H9 (cell line): ENCODE measurements at regions not wholly inside any gene's neighbourhood (a gene's known extent, or its start where the extent isn't known, plus 50 kb on each side); places are given as distances from the start of the nearest gene placed in this dataset.

Experiments used
- DNase-seq: peaks from one replicate; pipeline ENCODE4 v3.0.0-alpha.2; 2017
- H2AFZ ChIP-seq: one replicate; pipeline ENCODE4 v1.6.1; 2013; ENCODE audit warnings: mild to moderate bottlenecking, low read length, control low read depth, moderate library complexity
- H2AK5ac ChIP-seq: 2 replicates; pipeline ENCODE4 v1.6.1; 2013; ENCODE audit warnings: low read length, control low read depth, mixed read lengths; ENCODE audit not compliant: insufficient read length
- H2BK120ac ChIP-seq: one replicate; pipeline ENCODE4 v1.6.1; 2013; ENCODE audit warnings: low read depth, mild to moderate bottlenecking, low read length, control low read depth, inconsistent platforms; ENCODE audit not compliant: poor library complexity, severe bottlenecking
- H2BK12ac ChIP-seq: 2 replicates; pipeline ENCODE4 v1.6.1; 2013; ENCODE audit warnings: low read length, control low read depth, mixed read lengths, low read depth; ENCODE audit not compliant: insufficient read length
- H2BK15ac ChIP-seq: 2 replicates; pipeline ENCODE4 v1.6.1; 2013; ENCODE audit warnings: low read depth, low read length, control low read depth
- H2BK20ac ChIP-seq: one replicate; pipeline ENCODE4 v1.6.1; 2013; ENCODE audit warnings: low read depth, mild to moderate bottlenecking, low read length, control low read depth, inconsistent platforms; ENCODE audit not compliant: poor library complexity, severe bottlenecking
- H2BK5ac ChIP-seq: 2 replicates; pipeline ENCODE4 v1.6.1; 2013; ENCODE audit warnings: low read length, control low read depth, mixed read lengths; ENCODE audit not compliant: insufficient read length
- H3K14ac ChIP-seq: 2 replicates; pipeline ENCODE4 v1.6.1; 2013; ENCODE audit warnings: low read length, control low read depth; ENCODE audit not compliant: insufficient read depth
- H3K18ac ChIP-seq: 2 replicates; pipeline ENCODE4 v1.6.1; 2013; ENCODE audit warnings: low read depth, mild to moderate bottlenecking, mixed read lengths, low read length, control low read depth; ENCODE audit not compliant: insufficient read length
- H3K23ac ChIP-seq: 2 replicates; pipeline ENCODE4 v1.6.1; 2013; ENCODE audit warnings: low read length, control low read depth, mixed read lengths, low read depth; ENCODE audit not compliant: insufficient read length
- H3K23me2 ChIP-seq: 2 replicates; pipeline ENCODE4 v1.6.1; 2013; ENCODE audit warnings: low read depth, mild to moderate bottlenecking, mixed read lengths, low read length, control low read depth; ENCODE audit not compliant: insufficient read length, poor library complexity, severe bottlenecking
- H3K27ac ChIP-seq: 2 replicates; pipeline ENCODE4 v1.5.1; 2013; ENCODE audit warnings: low read length, control low read depth, mixed read lengths, low read depth; ENCODE audit not compliant: insufficient read length
- H3K27me3 ChIP-seq: 2 replicates; pipeline ENCODE4 v1.6.1; 2013; ENCODE audit warnings: low read length, control low read depth, inconsistent platforms; ENCODE audit not compliant: insufficient read depth
- H3K4ac ChIP-seq: 2 replicates; pipeline ENCODE4 v1.6.1; 2013; ENCODE audit warnings: low read depth, mild to moderate bottlenecking, control low read depth, inconsistent platforms, low read length, moderate library complexity
- H3K4me1 ChIP-seq: 2 replicates; pipeline ENCODE4 v1.6.1; 2013; ENCODE audit warnings: low read length, control low read depth, inconsistent platforms; ENCODE audit not compliant: insufficient read depth
- H3K4me2 ChIP-seq: 2 replicates; pipeline ENCODE4 v1.6.1; 2013; ENCODE audit warnings: low read length, control low read depth, mixed read lengths; ENCODE audit not compliant: insufficient read length, insufficient read depth
- H3K56ac ChIP-seq: 2 replicates; pipeline ENCODE4 v1.6.1; 2013; ENCODE audit warnings: low read depth, mild to moderate bottlenecking, mixed read lengths, low read length, control low read depth; ENCODE audit not compliant: insufficient read length
- H3K79me1 ChIP-seq: 2 replicates; pipeline ENCODE4 v1.6.1; 2013; ENCODE audit warnings: low read depth, mild to moderate bottlenecking, moderate library complexity, low read length, control low read depth, inconsistent platforms; ENCODE audit not compliant: insufficient read depth, poor library complexity, severe bottlenecking
- H3K79me2 ChIP-seq: 2 replicates; pipeline ENCODE4 v1.6.1; 2013; ENCODE audit warnings: low read length, control low read depth, inconsistent platforms; ENCODE audit not compliant: insufficient read depth
- H3K9ac ChIP-seq: 2 replicates; pipeline ENCODE4 v1.6.1; 2013; ENCODE audit warnings: low read length, control low read depth, mixed read lengths; ENCODE audit not compliant: insufficient read length; ENCODE audit errors: extremely low read depth
- H3K9me3 ChIP-seq: one replicate; pipeline ENCODE4 v1.6.1; 2013; ENCODE audit warnings: low read depth, low read length, inconsistent platforms; ENCODE audit not compliant: control insufficient read depth
- H3T11ph ChIP-seq: one replicate; pipeline ENCODE4 v1.6.1; 2013; ENCODE audit warnings: mild to moderate bottlenecking, low read length, control low read depth, inconsistent platforms
- H4K20me1 ChIP-seq: one replicate; pipeline ENCODE4 v1.6.1; 2013; ENCODE audit not compliant: control insufficient read depth, insufficient read length, insufficient read depth
- H4K5ac ChIP-seq: 2 replicates; pipeline ENCODE4 v1.6.1; 2013; ENCODE audit warnings: low read depth, mild to moderate bottlenecking, mixed read lengths, low read length, control low read depth; ENCODE audit not compliant: insufficient read length
- H4K8ac ChIP-seq: replicated peaks from 2 replicates; pipeline ENCODE4 v1.6.1; 2013; ENCODE audit warnings: low read length, control low read depth, mixed read lengths, low read depth; ENCODE audit not compliant: insufficient read length
- H4K91ac ChIP-seq: 2 replicates; pipeline ENCODE4 v1.6.1; 2013; ENCODE audit warnings: low read depth, mild to moderate bottlenecking, moderate library complexity, mixed read lengths, low read length, control low read depth; ENCODE audit not compliant: insufficient read length
- H3K27ac Mint-ChIP-seq, 3 experiments: 2 replicates in 2 of 3; 3 replicates in 1 of 3; pipeline ENCODE4 v1.8.0; 2020 to 2021; ENCODE audit warnings: mixed read lengths in 3 of 3, mild to moderate bottlenecking in 1 of 3, moderate library complexity in 1 of 3
- H3K27me3 Mint-ChIP-seq: 2 replicates; pipeline ENCODE4 v1.8.0; 2021; ENCODE audit warnings: low read depth, mild to moderate bottlenecking, moderate library complexity, mixed read lengths
- H3K36me3 Mint-ChIP-seq, 3 experiments: 2 replicates in 2 of 3; 3 replicates in 1 of 3; pipeline ENCODE4 v1.8.0; 2020 to 2021; ENCODE audit warnings: low read depth in 3 of 3, mixed read lengths in 3 of 3; ENCODE audit not compliant: insufficient read depth in 1 of 3
- H3K4me1 Mint-ChIP-seq, 2 experiments: 2 replicates each; pipeline ENCODE4 v1.8.0; 2020; ENCODE audit warnings: mixed read lengths in 2 of 2
- H3K4me3 Mint-ChIP-seq, 2 experiments: 2 replicates in 1 of 2; 3 replicates in 1 of 2; pipeline ENCODE4 v1.8.0; 2020 to 2021; ENCODE audit warnings: mild to moderate bottlenecking in 2 of 2, mixed read lengths in 2 of 2, moderate library complexity in 1 of 2
- H3K9me3 Mint-ChIP-seq, 2 experiments: 2 replicates in 1 of 2; 3 replicates in 1 of 2; pipeline ENCODE4 v1.8.0; 2020; ENCODE audit warnings: mild to moderate bottlenecking in 2 of 2, mixed read lengths in 2 of 2, moderate library complexity in 1 of 2
- CTCF ChIP-seq: fragments of 200-600 bp; sonication (generic); conservative IDR thresholded peaks from 3 replicates; pipeline ENCODE4 v1.8.0; 2021; ENCODE audit warnings: antibody characterized with exemption, mild to moderate bottlenecking
- WGBS: extraction: QIAGEN DNeasy Blood & Tissue Kit; methylation state at CpG from one replicate; pipeline ENCODE4 v1.1.7; 2013; ENCODE audit warnings: missing lambda C conversion rate, low lambda C conversion rate, mixed read lengths; ENCODE audit not compliant: insufficient read length; ENCODE audit errors: extremely low coverage; 5-methylcytosine and 5-hydroxymethylcytosine counted together

- no peak overlapping the region for H2BK15ac ChIP-seq
- H3K14ac ChIP-seq: no peak overlapping the region
- no peak overlapping the region for H3K4ac ChIP-seq
- H3K27ac Mint-ChIP-seq: no peak overlapping the region; a peak in 1 of 7 replicates
- no peak overlapping the region for H3K27ac ChIP-seq
- no peak overlapping the region for H2BK5ac ChIP-seq
- no peaks in the 10 kb centered on the region for H3K79me2 ChIP-seq
- H3K18ac ChIP-seq: no peak overlapping the region
- no peak overlapping the region for H2AFZ ChIP-seq
- H2BK12ac ChIP-seq: no peak overlapping the region
- H4K8ac ChIP-seq: no peak overlapping the region
- peaks cover 9 to 10% of the 10 kb centered on the region in 2 experiments; a peak in 3 of 4 replicates for H3K4me1 Mint-ChIP-seq
- no peak overlapping the region for H2BK120ac ChIP-seq
- H4K5ac ChIP-seq: no peak overlapping the region
- no peaks in the 10 kb centered on the region for H3K27me3 Mint-ChIP-seq
- no peak overlapping the region for H3K9ac ChIP-seq
- no peaks in the 10 kb centered on the region for H3K79me1 ChIP-seq
- H3K4me2 ChIP-seq: no peak overlapping the region
- no peaks in the 10 kb centered on the region for H3K4me1 ChIP-seq
- H4K20me1 ChIP-seq: no peaks in the 10 kb centered on the region
- no peaks in the 10 kb centered on the region for H3K9me3 ChIP-seq
- H3K23ac ChIP-seq: no peak overlapping the region
- TF ChIP-seq CTCF: no peak
- no peaks in the 10 kb centered on the region for H3K23me2 ChIP-seq
- no peak for DNase-seq
- no peaks in the 10 kb centered on the region for H3K9me3 Mint-ChIP-seq
- H3K36me3 Mint-ChIP-seq: no peaks in the 10 kb centered on the region
- no peak overlapping the region for H3T11ph ChIP-seq
- no peak overlapping the region for H3K56ac ChIP-seq
- no peaks in the 10 kb centered on the region for H3K27me3 ChIP-seq
- no peak overlapping the region for H2BK20ac ChIP-seq
- no peak overlapping the region for H3K4me3 Mint-ChIP-seq
- H4K91ac ChIP-seq: no peak overlapping the region
- no CpG with 5 or more reads among the region's 7 CpGs for WGBS
- no peak overlapping the region for H2AK5ac ChIP-seq
Observed at GRCh38 chr4:81549984-81550383, 78.3 kb upstream of the RASGEF1B start.
